Type B pancreatic cell (in vitro differentiated cells): ENCODE measurements at regions not wholly inside any gene's neighbourhood (a gene's known extent, or its start where the extent isn't known, plus 50 kb on each side); places are given as distances from the start of the nearest gene placed in this dataset.

Source experiments
- DNase-seq: peaks from one replicate; pipeline ENCODE4 v3.0.0; 2021; ENCODE audit warnings: mixed read lengths; ENCODE audit not compliant: unreplicated experiment; ENCODE audit errors: extremely low spot score
- H3K27ac Mint-ChIP-seq: 2 replicates; pipeline ENCODE4 v1.8.0; 2021; ENCODE audit warnings: mild to moderate bottlenecking, mixed read lengths
- H3K27me3 Mint-ChIP-seq: 2 replicates; pipeline ENCODE4 v1.8.0; 2021; ENCODE audit warnings: mixed read lengths
- H3K36me3 Mint-ChIP-seq: 2 replicates; pipeline ENCODE4 v1.8.0; 2021; ENCODE audit warnings: mixed read lengths
- H3K4me1 Mint-ChIP-seq: one replicate; pipeline ENCODE4 v1.8.0; 2021; ENCODE audit warnings: mixed read lengths; ENCODE audit not compliant: unreplicated experiment
- H3K4me3 Mint-ChIP-seq: 2 replicates; pipeline ENCODE4 v1.8.0; 2021; ENCODE audit warnings: mild to moderate bottlenecking, mixed read lengths
- H3K9me3 Mint-ChIP-seq: 2 replicates; pipeline ENCODE4 v1.8.0; 2021; ENCODE audit warnings: mixed read lengths
- CTCF ChIP-seq: fragments of 200-600 bp; sonication (generic); conservative IDR thresholded peaks from 2 replicates; pipeline ENCODE4 v1.5.0; 2021; ENCODE audit warnings: antibody characterized with exemption, mild to moderate bottlenecking

GRCh38 chr12:118900993-118901392 lies 80.3 kb upstream of the SRRM4 start:
- no peaks in the 10 kb centered on the region for H3K36me3 Mint-ChIP-seq
- DNase-seq = no peak
- TF ChIP-seq CTCF = no peak
- H3K4me3 Mint-ChIP-seq = no peak overlapping the region
- H3K4me1 Mint-ChIP-seq = no peaks in the 10 kb centered on the region
- no peak overlapping the region for H3K27ac Mint-ChIP-seq
- no peaks in the 10 kb centered on the region for H3K9me3 Mint-ChIP-seq
- peaks cover 35% of the 10 kb centered on the region for H3K27me3 Mint-ChIP-seq

- Mint-ChIP-seq H3K9me3 (no peaks in the 10 kb centered on the region), H3K4me3 (no peak overlapping the region), H3K4me1 (no peaks in the 10 kb centered on the region), H3K27ac (no peak overlapping the region), H3K36me3 (no peaks in the 10 kb centered on the region), H3K27me3 (peaks cover 17% of the 10 kb centered on the region)
- DNase-seq = no peak
- no peak for TF ChIP-seq CTCF
Measured at GRCh38 chr12:118908811-118909210, 72.5 kb upstream of the SRRM4 start.

- Mint-ChIP-seq H3K36me3 (no peaks in the 10 kb centered on the region), H3K27ac (no peak overlapping the region), H3K27me3 (peaks cover 8% of the 10 kb centered on the region)
Measured at GRCh38 chr12:118912697-118913270, 68.6 kb upstream of the SRRM4 start.

GRCh38 chr12:118921761-118922160 lies 59.6 kb upstream of the SRRM4 start:
- no peak for TF ChIP-seq CTCF
- H3K27me3 Mint-ChIP-seq = peaks cover 13% of the 10 kb centered on the region
- no peak overlapping the region for H3K4me3 Mint-ChIP-seq
- no peaks in the 10 kb centered on the region for H3K4me1 Mint-ChIP-seq
- no peak overlapping the region for H3K27ac Mint-ChIP-seq
- no peak for DNase-seq
- H3K36me3 Mint-ChIP-seq = no peaks in the 10 kb centered on the region
- no peaks in the 10 kb centered on the region for H3K9me3 Mint-ChIP-seq

More at GRCh38 chr12:118912697-118913270, 68.6 kb upstream of the SRRM4 start:
- no peaks in the 10 kb centered on the region for H3K4me1 Mint-ChIP-seq
- no peak overlapping the region for H3K4me3 Mint-ChIP-seq
- no peaks in the 10 kb centered on the region for H3K9me3 Mint-ChIP-seq
- DNase-seq = no peak
- no peak for TF ChIP-seq CTCF

GRCh38 chr12:118922405-118922804 lies 58.9 kb upstream of the SRRM4 start:
- Mint-ChIP-seq H3K27ac (no peak overlapping the region), H3K27me3 (peaks cover 13% of the 10 kb centered on the region), H3K9me3 (no peaks in the 10 kb centered on the region), H3K4me1 (no peaks in the 10 kb centered on the region), H3K36me3 (no peaks in the 10 kb centered on the region), H3K4me3 (no peak overlapping the region)
- DNase-seq = no peak
- no peak for TF ChIP-seq CTCF

- Mint-ChIP-seq H3K27me3 (peaks cover 23% of the 10 kb centered on the region), H3K4me1 (no peaks in the 10 kb centered on the region), H3K36me3 (no peaks in the 10 kb centered on the region), H3K9me3 (no peaks in the 10 kb centered on the region), H3K4me3 (no peak overlapping the region), H3K27ac (no peak overlapping the region)
- DNase-seq = no peak
- no peak for TF ChIP-seq CTCF
Measured at GRCh38 chr12:118925407-118925806, 55.9 kb upstream of the SRRM4 start.
